ENCODE measurements at regions not wholly inside any gene's neighbourhood (a gene's known extent, or its start where the extent isn't known, plus 50 kb on each side); places are given as distances from the start of the nearest gene placed in this dataset.
A peak's percentile ranks its signal among the peaks of the same experiment; 100 is the strongest.

DNA sequence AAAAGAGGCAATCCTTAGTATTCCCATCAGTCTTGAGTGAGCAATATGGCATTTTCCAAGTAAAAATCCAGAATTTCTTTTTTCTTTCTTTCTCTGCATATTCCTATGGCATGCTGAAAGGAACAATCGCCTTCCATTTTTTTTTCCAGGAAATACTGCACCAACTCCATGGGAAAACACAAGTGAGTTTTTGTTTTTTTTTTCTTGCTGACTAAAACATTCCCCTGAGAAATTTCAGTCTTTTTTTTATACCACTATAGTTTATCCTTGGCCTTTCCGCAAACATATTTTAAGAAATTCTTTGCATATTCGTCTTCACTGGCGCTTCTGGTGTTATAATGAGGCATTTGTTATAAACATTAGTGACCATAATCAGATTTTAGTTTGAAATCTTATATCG is 429.6 kb upstream of the MDFIC2 start:
- H3K4me3 ChIP-seq (replicated peaks in 1 of 3; ENCODE audit: insufficient read depth in 1 of 3, low read depth in 1 of 3, low read length in 3 of 3): no peak overlapping the region
- H3K4me1 ChIP-seq (ENCODE audit: control insufficient read depth, extremely low read depth, insufficient read depth, low read length): peaks cover 13% of the 10 kb centered on the region
- CTCF ChIA-PET: no interaction called here
- TF ChIP-seq GATA2 (IDR thresholded peaks at IDR 0.05; ENCODE audit: insufficient read depth, insufficient read length, low read depth, low read length): no peak
- TF ChIP-seq EZH2 (IDR thresholded peaks at IDR 0.05; ENCODE audit: borderline replicate concordance, low read depth, low read length, severe bottlenecking): no peak
- no peak for TF ChIP-seq POLR2AphosphoS5 (IDR thresholded peaks at IDR 0.05; ENCODE audit: insufficient read depth, low read depth, low read length)
- TF ChIP-seq, protein P1, sequence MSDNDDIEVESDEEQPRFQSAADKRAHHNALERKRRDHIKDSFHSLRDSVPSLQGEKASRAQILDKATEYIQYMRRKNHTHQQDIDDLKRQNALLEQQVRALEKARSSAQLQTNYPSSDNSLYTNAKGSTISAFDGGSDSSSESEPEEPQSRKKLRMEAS (IDR thresholded peaks at IDR 0.05; ENCODE audit: insufficient read depth, insufficient read length): no peak
- FAIRE-seq (no peak), DNase-seq (ENCODE audit: low read depth, low spot score) (peak; percentile 66)
- no peaks in the 10 kb centered on the region for H3K36me3 ChIP-seq (ENCODE audit: control insufficient read depth in 2 of 2, extremely low read depth in 1 of 2, insufficient read depth in 2 of 2, low read length in 2 of 2)
- no peaks in the 10 kb centered on the region for H3K79me2 ChIP-seq (ENCODE audit: control insufficient read depth, insufficient read depth, low read length)
- no peak overlapping the region for H3K27ac ChIP-seq (ENCODE audit: insufficient read depth, low read depth, low read length)
- no peaks in the 10 kb centered on the region for H4K20me1 ChIP-seq (replicated peaks; ENCODE audit: control insufficient read depth, extremely low read depth, insufficient read depth, low read length)
- H3K9ac ChIP-seq (replicated peaks; ENCODE audit: extremely low read depth, insufficient read depth, low read length): no peak overlapping the region
- no peaks in the 10 kb centered on the region for H3K27me3 ChIP-seq (ENCODE audit: control insufficient read depth in 2 of 2, insufficient read depth in 2 of 2, low read length in 2 of 2)
- dilution Hi-C loops (cut with MboI; ENCODE audit: extremely low pct_ligation_motif_present, low sequenced_read_pairs) (no loop called here), intact Hi-C loops (cut with micrococcal nuclease) (no loop called here)
- H3K4me2 ChIP-seq (ENCODE audit: insufficient read depth, low read length): no peak overlapping the region
- no peak overlapping the region for H2AFZ ChIP-seq (ENCODE audit: low read depth, low read length)
- no TSS peak for BruUV-seq (replicated peaks)
- no peaks in the 10 kb centered on the region for H3K9me3 ChIP-seq (replicated peaks; ENCODE audit: control insufficient read depth, insufficient read depth, low read length)
- no peaks in the 10 kb centered on the region for H3K9me1 ChIP-seq (replicated peaks; ENCODE audit: control insufficient read depth, extremely low read depth, insufficient read depth, low read length)
- POLR2A ChIA-PET: no interaction called here

DNA sequence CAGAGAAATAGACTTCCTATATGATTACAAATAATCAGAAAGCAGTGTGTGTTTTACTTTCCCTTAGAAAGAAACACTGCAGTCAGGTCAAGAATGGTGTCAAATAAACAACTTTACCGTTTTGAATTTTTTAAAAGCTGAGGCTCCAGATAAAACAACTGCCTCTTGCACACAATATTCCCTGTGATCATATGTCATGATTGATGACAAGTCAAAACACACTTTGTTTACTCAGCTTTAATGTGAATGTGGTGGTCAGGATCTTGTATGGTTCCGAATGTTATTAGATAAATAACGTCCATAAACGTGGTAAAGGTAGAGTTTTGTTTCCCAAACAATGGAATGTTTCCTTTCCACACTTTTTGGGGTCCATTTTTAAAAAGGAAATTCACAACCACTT is 428.4 kb upstream of the MDFIC2 start:
- Histone ChIP-seq H3K27ac (ENCODE audit: insufficient read depth, low read depth, low read length) (no peak overlapping the region), H3K4me1 (ENCODE audit: control insufficient read depth, extremely low read depth, insufficient read depth, low read length) (peaks cover 13% of the 10 kb centered on the region), H3K9me3 (replicated peaks; ENCODE audit: control insufficient read depth, insufficient read depth, low read length) (no peaks in the 10 kb centered on the region), H2AFZ (ENCODE audit: low read depth, low read length) (no peak overlapping the region), H4K20me1 (replicated peaks; ENCODE audit: control insufficient read depth, extremely low read depth, insufficient read depth, low read length) (no peaks in the 10 kb centered on the region), H3K4me3 (replicated peaks in 1 of 3; ENCODE audit: insufficient read depth in 1 of 3, low read depth in 1 of 3, low read length in 3 of 3) (no peak overlapping the region), H3K27me3 (ENCODE audit: control insufficient read depth in 2 of 2, insufficient read depth in 2 of 2, low read length in 2 of 2) (no peaks in the 10 kb centered on the region), H3K9me1 (replicated peaks; ENCODE audit: control insufficient read depth, extremely low read depth, insufficient read depth, low read length) (no peaks in the 10 kb centered on the region), H3K4me2 (ENCODE audit: insufficient read depth, low read length) (no peak overlapping the region), H3K9ac (replicated peaks; ENCODE audit: extremely low read depth, insufficient read depth, low read length) (no peak overlapping the region), H3K36me3 (ENCODE audit: control insufficient read depth in 2 of 2, extremely low read depth in 1 of 2, insufficient read depth in 2 of 2, low read length in 2 of 2) (no peaks in the 10 kb centered on the region), H3K79me2 (ENCODE audit: control insufficient read depth, insufficient read depth, low read length) (no peaks in the 10 kb centered on the region)
- FAIRE-seq (no peak), DNase-seq (ENCODE audit: low read depth, low spot score) (peak; percentile 94)
- BruUV-seq (replicated peaks): no TSS peak
- dilution Hi-C loops (cut with MboI; ENCODE audit: extremely low pct_ligation_motif_present, low sequenced_read_pairs) (no loop called here), intact Hi-C loops (cut with micrococcal nuclease) (no loop called here)
- TF ChIP-seq FOS (IDR thresholded peaks at IDR 0.05; ENCODE audit: borderline replicate concordance, insufficient read depth, low read length) (no peak), GATA2 (IDR thresholded peaks at IDR 0.05; ENCODE audit: insufficient read depth, insufficient read length, low read depth, low read length) (no peak), EZH2 (IDR thresholded peaks at IDR 0.05; ENCODE audit: borderline replicate concordance, low read depth, low read length, severe bottlenecking) (no peak), CTCF (IDR thresholded peaks at IDR 0.05; ENCODE audit: extremely low read depth in 1 of 2, insufficient read depth in 1 of 2, low read depth in 1 of 2, low read length in 2 of 2) (no peak), POLR2AphosphoS5 (IDR thresholded peaks at IDR 0.05; ENCODE audit: insufficient read depth, low read depth, low read length) (no peak), JUN (IDR thresholded peaks at IDR 0.05; ENCODE audit: borderline replicate concordance, insufficient read depth, insufficient read length, low read depth) (no peak), MYC (IDR thresholded peaks at IDR 0.05; ENCODE audit: low read depth, low read length) (no peak), POLR2A (IDR thresholded peaks at IDR 0.05; ENCODE audit: low read depth, low read length) (no peak)
- TF ChIP-seq, protein P1 (IDR thresholded peaks at IDR 0.05; ENCODE audit: insufficient read depth, insufficient read length): no peak
- ChIA-PET POLR2A (no interaction called here), CTCF (interaction anchor here (1.7 kb wide), 1 partner anchor 191 kb away, joined by 4 read pairs; no protein-coding TSS in a partner anchor)

Measured in endothelial cell of umbilical vein (primary cell).